Naive thymus-derived CD8-positive, alpha-beta T cell (primary cell): ENCODE measurements at regions not wholly inside any gene's neighbourhood (a gene's known extent, or its start where the extent isn't known, plus 50 kb on each side); places are given as distances from the start of the nearest gene placed in this dataset.

Experiments used
- ATAC-seq, 2 donors: fragments of 150-1000 bp; cut with Tn5 transposase in 1 of 2; sonication (Bioruptor Pico), chemical (Tn5 transposase) in 1 of 2; 1 replicate in 1 of 2; 2 replicates in 1 of 2; pipeline ENCODE4 v1.10.0; 2021; ENCODE audit warnings: mild to moderate bottlenecking in 2 of 2, moderate library complexity in 2 of 2
- POLR2A ChIA-PET: fragments of 350-600 bp; sonication (Branson Sonifier 250); formaldehyde crosslinking; loops from one replicate; lab custom pipeline; 2021; ENCODE audit warnings: antibody characterized with exemption; lab: Charles Lee
- DNase-seq, 10 donors: peaks; one replicate each; pipeline versions ENCODE4 v3.0.0 to v3.0.0-alpha.2; 2020 to 2022
- H3K27ac Mint-ChIP-seq, 10 donors: one replicate each; pipeline ENCODE4 v1.8.0; 2020 to 2022; ENCODE audit warnings: mild to moderate bottlenecking in 10 of 10, mixed read lengths in 10 of 10, moderate library complexity in 4 of 10, inconsistent platforms in 1 of 10
- H3K27me3 Mint-ChIP-seq, 5 donors: one replicate each; pipeline ENCODE4 v1.8.0; 2021 to 2022; ENCODE audit warnings: mixed read lengths in 5 of 5
- H3K36me3 Mint-ChIP-seq, 3 donors: one replicate each; pipeline ENCODE4 v1.8.0; 2020 to 2022; ENCODE audit warnings: mixed read lengths in 3 of 3, mild to moderate bottlenecking in 2 of 3, inconsistent platforms in 1 of 3
- H3K4me1 Mint-ChIP-seq, 4 donors: one replicate each; pipeline ENCODE4 v1.8.0; 2021 to 2022; ENCODE audit warnings: mixed read lengths in 4 of 4
- H3K4me3 Mint-ChIP-seq, 10 donors: one replicate each; pipeline ENCODE4 v1.8.0; 2020 to 2022; ENCODE audit warnings: mild to moderate bottlenecking in 10 of 10, mixed read lengths in 10 of 10, moderate library complexity in 6 of 10, inconsistent platforms in 1 of 10
- H3K9me3 Mint-ChIP-seq, 9 donors: one replicate each; pipeline ENCODE4 v1.8.0; 2020 to 2022; ENCODE audit warnings: mixed read lengths in 9 of 9, mild to moderate bottlenecking in 3 of 9, inconsistent platforms in 1 of 9, moderate library complexity in 1 of 9

- H3K27me3 Mint-ChIP-seq, result peaks cover 0 to 1% (median 0%) of the 10 kb centered on the region in 5 donors
- DNase-seq (no peak), ATAC-seq (no peak)
- H3K4me1 Mint-ChIP-seq, result peaks cover 0 to 2% (median 0%) of the 10 kb centered on the region in 4 donors
- H3K36me3 Mint-ChIP-seq, result peaks cover 0 to 1% (median 0%) of the 10 kb centered on the region in 3 donors
- H3K4me3 Mint-ChIP-seq, result no peak overlapping the region
- no peak overlapping the region for H3K27ac Mint-ChIP-seq
- POLR2A ChIA-PET, result no interaction called here
- H3K9me3 Mint-ChIP-seq, result peaks cover 0 to 3% (median 1%) of the 10 kb centered on the region in 9 donors
Observed at GRCh38 chr1:117278531-117278930, 67.8 kb upstream of the VTCN1 start.

GRCh38 chr1:117275055-117275454, 64.3 kb upstream of the VTCN1 start:
- no peaks in the 10 kb centered on the region for H3K4me1 Mint-ChIP-seq
- POLR2A ChIA-PET, result no interaction called here
- H3K27me3 Mint-ChIP-seq, result peaks cover 0 to 5% (median 0%) of the 10 kb centered on the region in 5 donors
- ATAC-seq (no peak), DNase-seq (no peak)
- H3K36me3 Mint-ChIP-seq, result peaks cover 0 to 8% (median 4%) of the 10 kb centered on the region in 3 donors
- peaks cover 0 to 14% (median 7%) of the 10 kb centered on the region in 9 donors for H3K9me3 Mint-ChIP-seq
- no peak overlapping the region for H3K27ac Mint-ChIP-seq
- H3K4me3 Mint-ChIP-seq, result no peak overlapping the region

- Mint-ChIP-seq H3K27ac (no peak overlapping the region), H3K4me1 (no peaks in the 10 kb centered on the region), H3K27me3 (peaks cover 0 to 5% (median 0%) of the 10 kb centered on the region in 5 donors), H3K36me3 (peaks cover 0 to 8% (median 4%) of the 10 kb centered on the region in 3 donors), H3K4me3 (no peak overlapping the region), H3K9me3 (peaks cover 0 to 14% (median 7%) of the 10 kb centered on the region in 9 donors)
- POLR2A ChIA-PET, result no interaction called here
- DNase-seq (no peak), ATAC-seq (no peak)
Observed at GRCh38 chr1:117271959-117272358, 61.2 kb upstream of the VTCN1 start.

- ATAC-seq (no peak), DNase-seq (no peak)
- Mint-ChIP-seq H3K4me1 (no peaks in the 10 kb centered on the region), H3K27ac (no peak overlapping the region), H3K4me3 (no peak overlapping the region), H3K9me3 (peaks cover 0 to 14% (median 7%) of the 10 kb centered on the region in 9 donors), H3K27me3 (peaks cover 0 to 5% (median 0%) of the 10 kb centered on the region in 5 donors), H3K36me3 (peaks cover 0 to 8% (median 4%) of the 10 kb centered on the region in 3 donors)
- POLR2A ChIA-PET, result no interaction called here
Observed at GRCh38 chr1:117271129-117271528, 60.4 kb upstream of the VTCN1 start.

- Mint-ChIP-seq H3K27ac (no peak overlapping the region), H3K36me3 (peaks cover 0 to 8% (median 4%) of the 10 kb centered on the region in 3 donors), H3K4me3 (no peak overlapping the region), H3K9me3 (peaks cover 0 to 14% (median 7%) of the 10 kb centered on the region in 9 donors), H3K4me1 (no peaks in the 10 kb centered on the region), H3K27me3 (peaks cover 0 to 7% (median 4%) of the 10 kb centered on the region in 5 donors)
- no peak for ATAC-seq
- POLR2A ChIA-PET, result no interaction called here
- no peak for DNase-seq
Observed at GRCh38 chr1:117270679-117271078, 60.0 kb upstream of the VTCN1 start.

GRCh38 chr1:117268535-117269455, 58.1 kb upstream of the VTCN1 start:
- ATAC-seq, result no peak
- Mint-ChIP-seq H3K27me3 (peaks cover 0 to 9% (median 7%) of the 10 kb centered on the region in 5 donors), H3K4me3 (no peak overlapping the region), H3K36me3 (peaks cover 0 to 8% (median 4%) of the 10 kb centered on the region in 3 donors), H3K27ac (no peak overlapping the region), H3K4me1 (no peaks in the 10 kb centered on the region), H3K9me3 (peaks cover 0 to 14% (median 7%) of the 10 kb centered on the region in 9 donors)
- no peak for DNase-seq
- POLR2A ChIA-PET, result no interaction called here

GRCh38 chr1:117267232-117267774, 56.6 kb upstream of the VTCN1 start:
- Mint-ChIP-seq H3K36me3 (no peaks in the 10 kb centered on the region), H3K27ac (no peak overlapping the region), H3K9me3 (peaks cover 0 to 3% (median 0%) of the 10 kb centered on the region in 9 donors), H3K4me1 (no peaks in the 10 kb centered on the region), H3K4me3 (no peak overlapping the region), H3K27me3 (peaks cover 0 to 12% (median 8%) of the 10 kb centered on the region in 5 donors)
- POLR2A ChIA-PET, result interaction anchor here (0.6 kb wide), 1 partner anchor 114 kb away, joined by 4 read pairs; no protein-coding TSS in a partner anchor
- ATAC-seq (no peak), DNase-seq (no peak)

- ATAC-seq (no peak), DNase-seq (no peak)
- H3K4me3 Mint-ChIP-seq, result no peak overlapping the region
- peaks cover 0 to 4% (median 3%) of the 10 kb centered on the region in 3 donors for H3K36me3 Mint-ChIP-seq
- H3K27ac Mint-ChIP-seq, result no peak overlapping the region
- POLR2A ChIA-PET, result no interaction called here
- H3K27me3 Mint-ChIP-seq, result peaks cover 0 to 8% (median 7%) of the 10 kb centered on the region in 5 donors
- H3K9me3 Mint-ChIP-seq, result peaks cover 0 to 13% (median 6%) of the 10 kb centered on the region in 9 donors
- no peaks in the 10 kb centered on the region for H3K4me1 Mint-ChIP-seq
Observed at GRCh38 chr1:117262976-117263375, 52.2 kb upstream of the VTCN1 start.

- H3K9me3 Mint-ChIP-seq, result peaks cover 0 to 19% (median 6%) of the 10 kb centered on the region in 9 donors
- H3K27ac Mint-ChIP-seq, result no peak overlapping the region
- ATAC-seq, result no peak
- DNase-seq, result no peak
- peaks cover 0 to 14% (median 8%) of the 10 kb centered on the region in 5 donors for H3K27me3 Mint-ChIP-seq
- no peaks in the 10 kb centered on the region for H3K4me1 Mint-ChIP-seq
- POLR2A ChIA-PET, result no interaction called here
- H3K4me3 Mint-ChIP-seq, result no peak overlapping the region
- peaks cover 0 to 10% (median 3%) of the 10 kb centered on the region in 3 donors for H3K36me3 Mint-ChIP-seq
Observed at GRCh38 chr1:117261424-117261785, 50.7 kb upstream of the VTCN1 start.

- no peak overlapping the region for H3K4me3 Mint-ChIP-seq
- ATAC-seq (no peak), DNase-seq (no peak)
- peaks cover 0 to 19% (median 6%) of the 10 kb centered on the region in 9 donors for H3K9me3 Mint-ChIP-seq
- H3K4me1 Mint-ChIP-seq, result no peaks in the 10 kb centered on the region
- H3K27ac Mint-ChIP-seq, result no peak overlapping the region
- peaks cover 0 to 10% (median 3%) of the 10 kb centered on the region in 3 donors for H3K36me3 Mint-ChIP-seq
- H3K27me3 Mint-ChIP-seq, result peaks cover 0 to 17% (median 9%) of the 10 kb centered on the region in 5 donors
- POLR2A ChIA-PET, result no interaction called here
Observed at GRCh38 chr1:117260761-117261423, 50.2 kb upstream of the VTCN1 start.
